ENCODE measurements at regions not wholly inside any gene's neighbourhood (a gene's known extent, or its start where the extent isn't known, plus 50 kb on each side); places are given as distances from the start of the nearest gene placed in this dataset.
A peak's percentile ranks its signal among the peaks of the same experiment; 100 is the strongest.
"Not testable (repeated sequence)": the region's sequence is repeated elsewhere in the genome, so short reads cannot be mapped to it uniquely, and the experiment has no call there.

DNA sequence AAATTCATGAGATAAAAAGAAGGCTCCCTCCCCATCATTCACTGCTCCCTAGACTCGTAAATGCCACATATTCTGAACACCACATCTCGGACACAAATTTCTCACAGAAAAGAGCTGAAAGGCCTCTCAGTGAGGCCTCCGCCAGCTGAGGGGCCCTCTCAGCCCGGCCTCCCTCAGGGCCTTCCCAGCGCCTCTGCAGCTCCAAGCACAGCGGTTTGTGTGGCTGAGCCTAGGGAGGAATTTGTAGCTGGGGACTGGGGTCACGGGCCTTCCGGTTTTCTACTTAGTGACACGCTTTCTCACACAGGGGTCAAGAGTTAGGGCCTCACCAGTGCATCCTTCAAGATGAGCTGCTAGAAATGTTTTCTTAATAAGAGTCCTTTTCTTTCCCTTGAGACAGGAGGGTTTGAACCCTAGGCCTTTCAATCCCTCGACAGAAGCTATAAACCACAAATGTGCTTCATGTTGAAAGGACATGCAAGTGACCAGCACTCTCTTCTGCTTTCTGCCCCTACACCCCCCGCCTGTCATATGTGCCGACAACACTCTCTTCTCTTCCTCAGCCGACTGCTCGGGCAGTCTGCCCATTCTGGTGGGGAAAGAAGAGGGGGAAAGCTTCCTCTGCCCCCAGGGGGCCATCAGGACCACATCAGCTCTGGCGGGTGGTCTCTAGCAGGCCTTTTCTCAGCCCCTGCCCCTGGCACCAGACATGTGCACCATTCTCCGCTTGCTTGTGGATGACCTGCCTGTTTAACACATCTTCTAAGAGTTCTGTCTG lies 104.9 kb downstream of the CHIC2 start:
- FAIRE-seq, result no peak

DNA sequence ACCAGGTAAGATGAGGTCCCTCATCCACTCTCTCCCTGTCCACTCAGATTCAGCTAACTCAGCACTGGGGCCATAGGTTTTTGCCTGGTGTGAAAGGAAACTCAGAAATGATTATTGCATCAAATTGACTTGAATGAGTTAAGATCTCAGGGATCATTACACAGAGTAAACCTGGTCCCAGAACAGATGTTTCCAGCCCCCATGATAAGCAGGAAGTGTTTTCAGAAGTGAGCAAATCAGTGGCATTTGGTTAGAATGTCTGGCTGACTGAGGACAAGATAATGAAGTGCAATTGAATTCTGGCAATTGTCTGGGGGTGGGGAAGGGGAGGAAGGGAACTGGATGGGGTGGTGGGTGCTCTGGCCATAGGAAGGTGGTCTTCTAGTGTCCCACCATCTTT lies 108.0 kb downstream of the CHIC2 start:
- FAIRE-seq, result no peak

DNA sequence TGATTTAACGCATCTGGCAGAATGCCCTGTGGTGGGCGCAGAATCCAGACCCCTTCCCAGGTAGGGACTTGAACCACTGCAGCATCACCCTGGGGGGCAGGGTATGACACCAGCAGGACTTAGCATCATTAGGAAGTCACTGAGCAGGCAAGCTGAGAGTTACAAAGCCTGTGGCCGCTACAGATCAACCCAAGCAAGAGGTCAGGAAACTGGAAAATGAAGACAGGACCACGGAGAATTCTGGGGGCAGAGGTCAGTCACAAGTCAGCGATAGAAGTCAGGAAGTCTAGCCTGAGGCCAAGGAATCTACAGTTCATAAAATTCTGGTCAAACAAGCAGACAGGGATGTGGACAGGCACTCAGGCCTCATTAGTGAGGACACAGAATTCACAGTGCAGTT lies 108.4 kb downstream of the CHIC2 start:
- FAIRE-seq, result no peak

DNA sequence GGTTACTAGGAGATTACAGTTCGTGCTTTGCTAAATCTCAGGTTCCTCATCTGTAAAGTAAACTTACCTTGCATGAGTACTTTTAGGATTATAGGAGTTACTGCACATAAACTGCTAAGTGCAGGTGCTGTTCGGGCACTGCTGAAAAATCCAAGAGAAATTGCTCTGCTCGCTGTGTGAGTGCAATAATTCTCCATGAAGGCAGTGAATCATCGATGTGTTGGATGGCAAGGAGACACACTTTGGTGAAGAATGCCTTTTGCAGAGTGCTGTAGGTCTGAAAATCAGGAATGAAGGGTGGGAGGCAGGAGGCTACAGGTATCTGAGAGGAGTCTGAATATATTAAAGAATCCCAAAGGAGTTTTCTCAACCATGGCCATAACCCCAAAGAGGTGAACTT lies 113.0 kb downstream of the CHIC2 start:
- FAIRE-seq, result no peak

DNA sequence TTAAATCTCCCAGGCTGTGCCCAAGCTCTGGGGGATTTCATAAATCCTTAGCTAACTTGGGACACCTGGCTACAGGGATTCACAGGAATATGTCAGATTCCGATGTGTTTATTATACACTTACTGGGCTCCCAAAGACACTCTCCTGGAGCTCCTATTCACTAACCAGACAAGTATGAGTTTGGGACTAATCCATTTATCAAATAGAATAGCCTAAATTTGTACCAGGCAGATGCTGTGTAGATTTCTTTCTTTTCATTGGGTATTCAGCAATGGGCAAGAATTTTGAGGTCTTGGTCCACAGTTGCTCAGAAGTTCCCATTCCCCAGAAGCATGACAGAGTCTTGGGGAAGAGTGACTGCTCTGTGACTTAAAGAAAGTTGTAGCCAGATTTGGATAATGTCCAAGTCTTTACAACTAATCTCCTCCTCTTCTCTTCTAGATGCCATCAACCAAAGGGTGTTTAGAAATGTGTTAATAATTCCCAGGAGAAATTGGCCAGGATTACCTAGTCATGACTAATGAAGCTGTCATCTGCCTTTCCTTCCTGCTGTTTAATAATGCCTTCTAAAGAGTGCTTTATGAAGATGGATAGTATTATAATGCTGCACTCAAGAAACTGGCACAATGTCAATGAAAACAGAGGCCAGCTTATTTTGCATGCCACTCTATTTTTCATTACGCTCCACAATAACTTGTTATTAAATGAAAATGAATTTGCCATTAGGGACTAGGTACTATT lies 120.9 kb downstream of the CHIC2 start:
- FAIRE-seq, result peak; percentile 71

DNA sequence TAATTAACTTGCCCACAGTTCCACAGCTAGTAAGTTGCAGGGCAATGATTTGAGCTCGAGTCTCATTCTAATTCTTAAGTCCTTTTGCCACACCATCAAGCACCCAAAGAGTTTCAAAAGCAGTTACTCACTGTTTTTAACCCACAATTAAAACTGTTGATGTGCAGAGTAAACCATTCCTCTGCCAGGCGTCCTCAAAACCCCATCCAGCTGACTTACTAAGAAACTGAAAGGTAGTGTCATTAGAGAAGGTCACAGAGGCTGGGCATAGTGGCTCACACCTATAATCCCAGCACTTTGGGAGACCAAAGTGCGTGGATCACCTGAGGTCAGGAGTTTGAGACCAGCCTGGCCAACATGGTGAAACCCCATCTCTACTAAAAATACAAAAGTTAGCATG lies 121.7 kb downstream of the CHIC2 start:
- no peak for FAIRE-seq

DNA sequence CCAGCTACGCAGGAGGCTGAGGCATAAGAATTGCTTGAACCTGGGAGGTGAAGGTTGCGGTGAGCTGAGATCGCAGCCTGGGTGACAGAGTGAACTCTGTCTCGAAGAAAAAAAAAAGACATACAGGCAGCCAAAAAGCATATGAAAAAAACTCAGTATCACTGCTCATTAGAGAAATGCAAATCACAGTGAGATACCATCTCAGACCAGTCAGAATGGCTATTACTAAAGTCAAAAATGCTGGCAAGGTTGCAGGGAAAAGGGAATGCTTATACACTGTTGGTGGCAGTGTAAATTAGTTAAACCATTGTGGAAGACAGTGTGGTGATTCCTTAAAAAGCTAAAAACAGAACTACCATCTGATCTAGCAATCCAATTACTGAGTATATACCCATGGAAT lies 123.1 kb downstream of the CHIC2 start:
- no peak for FAIRE-seq

DNA sequence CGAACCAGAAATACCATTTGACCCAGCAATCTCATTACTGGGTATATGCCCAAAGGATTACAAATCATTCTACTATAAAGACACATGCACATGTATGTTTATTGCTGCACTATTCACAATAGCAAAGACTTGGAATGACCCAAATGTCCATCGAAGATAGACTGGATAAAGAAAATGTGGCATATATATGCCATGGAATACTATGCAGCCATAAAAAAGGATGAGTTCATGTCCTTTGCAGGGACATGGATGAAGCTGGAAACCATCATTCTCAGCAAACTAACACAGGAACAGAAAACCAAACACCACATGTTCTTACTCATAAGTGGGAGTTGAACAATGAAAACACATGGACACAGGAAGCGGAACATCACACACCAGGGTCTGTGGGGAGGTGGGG lies 124.5 kb downstream of the CHIC2 start:
- FAIRE-seq, result not testable (repeated sequence)

DNA sequence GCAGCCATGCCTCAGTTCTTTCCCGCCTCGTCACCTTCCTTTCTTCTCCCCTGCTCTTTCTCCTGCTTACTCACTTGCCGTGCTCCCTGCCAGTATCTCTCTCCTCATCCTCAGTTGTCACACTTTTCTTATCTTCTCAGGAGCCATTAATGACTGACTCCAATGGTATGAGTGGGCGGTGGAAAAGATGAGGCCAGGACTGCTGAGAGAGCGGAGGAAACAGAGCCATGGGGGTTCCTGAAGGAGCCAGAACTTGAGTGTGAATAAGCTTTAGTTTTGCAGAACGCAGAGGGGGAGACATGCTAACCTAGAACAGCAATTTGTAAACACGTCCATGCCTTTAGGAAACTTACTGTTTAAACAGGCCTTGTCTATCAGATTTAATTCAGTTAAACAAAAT lies 126.5 kb downstream of the CHIC2 start:
- no peak for FAIRE-seq

DNA sequence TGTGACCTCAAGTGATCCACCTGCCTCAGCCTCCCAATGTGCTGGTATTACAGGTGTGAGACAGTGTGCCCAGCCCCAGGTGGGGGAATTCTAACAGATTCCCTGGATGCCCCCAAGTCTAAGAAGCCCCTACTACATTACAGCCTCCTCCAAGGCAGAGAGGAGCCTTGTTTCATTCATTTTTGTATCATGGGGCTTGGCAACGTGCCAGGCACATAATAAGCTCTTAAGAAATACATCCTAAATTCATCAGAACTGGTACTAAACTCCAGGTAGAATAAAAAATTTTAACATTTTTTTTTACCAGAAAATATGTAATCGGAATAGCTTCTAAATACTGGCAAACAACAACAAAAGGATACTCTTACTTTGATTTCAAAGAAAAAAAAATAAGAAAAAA lies 127.1 kb downstream of the CHIC2 start:
- no peak for FAIRE-seq

DNA sequence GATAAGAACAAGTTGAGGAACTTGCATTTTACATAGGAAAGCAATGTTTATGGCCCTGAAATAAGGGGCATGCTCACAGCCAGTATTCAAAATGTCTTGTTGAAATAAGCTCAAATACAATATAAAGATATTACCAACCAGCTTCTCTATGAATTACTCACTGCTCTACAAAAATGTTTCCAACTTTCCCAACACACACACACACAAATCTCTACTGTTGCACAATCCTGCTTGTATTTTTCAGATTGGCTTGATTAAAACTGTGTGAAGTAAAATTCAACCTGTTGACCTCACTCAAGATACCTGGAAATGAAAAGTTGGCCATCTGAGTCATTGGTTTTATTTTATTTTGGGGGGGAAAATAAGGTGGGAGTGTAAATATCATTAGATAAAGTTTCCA lies 128.6 kb downstream of the CHIC2 start:
- FAIRE-seq, result no peak

DNA sequence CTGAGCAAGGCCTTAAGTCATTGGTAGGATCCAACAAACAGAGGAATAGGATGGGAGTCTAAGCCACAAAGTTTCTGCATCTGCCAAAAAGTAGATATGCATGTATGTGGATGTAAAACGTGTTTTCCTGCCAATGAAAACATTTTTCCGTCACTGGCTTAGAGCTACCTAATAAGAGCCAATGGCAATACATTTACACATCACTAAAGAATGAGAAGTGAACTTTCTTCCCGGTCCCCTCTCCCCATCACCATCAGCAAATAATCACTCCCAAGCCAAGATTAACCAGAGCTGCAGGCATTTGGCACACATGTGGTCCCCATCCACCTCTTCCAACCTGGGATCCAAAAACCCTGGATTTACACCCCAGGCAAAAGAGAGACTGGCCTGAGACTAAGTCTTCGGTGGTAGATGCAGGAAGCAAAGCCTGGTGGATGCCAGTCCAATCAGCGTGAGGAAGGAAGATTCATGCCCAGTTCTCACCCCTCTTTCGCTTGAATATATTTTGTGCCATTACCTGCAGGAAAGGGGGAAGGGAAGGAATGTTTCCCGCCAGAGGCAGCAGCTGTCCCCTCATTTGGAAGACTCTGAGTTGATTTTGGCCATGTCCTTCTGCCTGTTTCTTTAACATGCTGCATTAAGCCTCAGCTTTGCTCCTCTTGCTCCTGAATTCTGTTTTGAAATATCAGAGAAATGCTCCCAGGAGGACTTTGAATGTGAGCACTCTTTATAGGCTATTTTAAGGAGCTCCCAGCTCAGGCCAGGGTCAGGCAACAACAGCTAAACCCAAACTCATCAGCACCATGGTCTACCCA lies 131.4 kb downstream of the CHIC2 start:
- FAIRE-seq, result no peak

DNA sequence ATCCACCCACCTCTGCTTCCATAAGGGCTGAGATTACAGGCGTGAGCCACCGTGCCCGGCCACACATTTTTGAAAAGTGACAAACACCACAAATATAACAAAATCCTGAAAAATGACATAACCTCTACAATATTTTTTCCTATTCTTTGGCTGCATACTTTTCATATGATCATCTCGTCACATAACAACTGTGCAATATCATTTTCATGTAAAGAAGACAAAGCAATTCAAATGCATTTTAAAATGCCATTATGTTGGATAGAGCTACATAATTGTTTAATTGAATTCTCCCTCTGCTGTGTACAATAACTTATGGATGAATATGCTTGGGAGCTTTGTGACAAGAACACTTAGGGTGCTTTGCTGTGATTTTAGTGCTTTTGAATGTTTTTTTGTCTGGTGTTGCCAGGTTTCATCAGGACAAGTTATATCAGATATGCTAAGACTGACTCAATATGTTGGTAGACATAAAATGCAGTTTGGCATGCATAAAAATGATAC lies 132.9 kb downstream of the CHIC2 start:
- FAIRE-seq, result no peak

DNA sequence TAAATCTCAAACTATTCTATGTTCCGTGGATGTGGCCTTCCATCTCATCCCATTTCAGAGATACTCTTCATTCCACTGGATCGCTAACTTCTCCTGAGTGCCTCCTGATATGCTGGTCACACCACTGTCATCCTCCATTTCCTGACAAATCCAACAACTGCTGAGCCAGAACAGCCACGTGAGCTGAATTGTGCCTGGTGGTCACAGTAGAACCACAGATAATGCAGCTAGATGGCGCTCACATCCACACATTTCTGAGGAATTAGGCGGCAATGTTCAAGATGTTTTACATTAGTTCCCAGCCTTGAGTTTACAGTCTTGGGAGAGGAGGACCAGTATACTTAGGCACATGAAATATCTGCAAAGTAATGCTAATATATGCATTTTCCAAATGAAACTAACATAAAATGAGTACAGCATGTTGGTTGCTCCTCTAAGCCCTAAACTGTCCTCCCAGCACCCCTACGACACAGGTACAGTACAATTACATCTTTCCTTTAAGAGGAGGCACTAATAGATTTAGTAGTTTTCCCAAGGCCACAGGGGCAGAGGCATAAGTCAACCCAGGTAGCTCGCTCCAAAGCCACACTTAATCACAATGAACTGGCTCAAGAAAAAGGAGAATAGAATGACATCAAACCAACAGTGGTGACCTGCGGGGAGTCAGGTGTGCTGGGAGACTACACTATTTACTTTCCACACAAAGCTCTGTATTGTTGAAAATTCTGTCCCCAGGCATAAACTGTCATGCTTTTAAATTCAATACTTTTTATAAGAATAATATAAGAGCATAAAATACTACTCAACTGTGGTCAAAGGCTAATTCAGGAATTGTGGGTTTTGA lies 134.2 kb downstream of the CHIC2 start:
- FAIRE-seq, result peak; percentile 97

DNA sequence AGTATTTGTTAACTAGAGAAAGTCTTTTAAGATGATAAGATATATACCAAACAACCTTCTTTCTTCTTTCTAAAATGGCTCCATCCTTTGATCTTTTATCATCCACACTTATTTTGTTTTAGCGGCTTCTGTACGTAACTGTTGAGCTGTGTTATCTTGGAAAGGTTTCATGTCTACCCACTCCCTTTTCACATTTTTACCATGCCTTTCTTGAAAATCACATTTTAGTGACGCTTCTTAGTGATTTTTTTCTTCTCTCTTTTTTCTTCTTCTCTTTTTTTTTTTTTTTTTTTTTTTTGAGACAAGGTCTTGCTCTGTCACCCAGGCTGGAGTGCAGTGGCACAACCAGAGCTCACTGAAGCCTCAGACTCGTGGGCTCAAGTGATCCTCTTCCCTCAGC lies 135.1 kb downstream of the CHIC2 start:
- no peak for FAIRE-seq

DNA sequence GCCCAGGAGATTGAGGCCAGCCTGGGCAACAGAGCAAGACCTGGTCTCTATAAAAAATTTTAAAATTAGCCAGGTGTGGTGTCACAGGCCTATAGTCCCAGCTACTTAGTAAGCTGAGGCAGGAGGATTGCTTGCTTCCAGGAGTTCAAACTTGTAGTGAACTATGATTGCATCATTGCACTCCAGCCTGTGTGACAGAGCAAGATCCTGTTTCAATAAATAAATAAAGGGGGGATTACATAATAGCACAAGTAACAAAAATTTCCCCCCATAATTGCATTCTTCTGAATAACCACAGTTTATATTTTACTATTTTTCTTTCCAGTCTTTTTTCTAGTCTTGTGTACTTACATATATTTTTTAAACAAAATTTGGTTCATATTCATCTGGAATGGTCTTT lies 135.6 kb downstream of the CHIC2 start:
- FAIRE-seq, result no peak

DNA sequence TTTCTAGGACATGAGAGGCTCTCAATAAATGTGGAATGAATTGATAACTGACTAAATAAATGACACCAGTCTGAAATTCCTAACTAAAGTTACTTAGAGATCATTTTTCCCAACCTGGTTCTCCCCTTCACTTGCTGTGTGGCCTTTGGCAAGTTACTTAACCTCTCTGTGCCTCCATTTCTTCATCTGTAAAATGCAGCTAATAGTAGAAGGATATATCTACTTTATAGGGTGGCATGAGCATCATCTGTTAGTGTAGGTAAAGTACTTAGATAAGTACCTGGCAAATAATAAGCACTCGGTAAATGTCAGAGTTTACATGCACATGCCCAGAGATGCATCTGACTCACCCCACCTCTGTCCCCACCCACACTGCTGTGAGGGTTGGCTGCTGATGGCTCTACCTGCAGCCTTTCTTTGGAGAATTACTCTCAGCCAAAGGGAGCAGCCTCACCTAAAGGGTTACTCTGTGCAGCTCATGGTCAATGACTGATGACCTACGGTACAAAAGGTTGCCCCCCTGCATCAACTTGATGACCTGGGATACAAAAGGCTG lies 139.3 kb downstream of the CHIC2 start:
- FAIRE-seq, result no peak

DNA sequence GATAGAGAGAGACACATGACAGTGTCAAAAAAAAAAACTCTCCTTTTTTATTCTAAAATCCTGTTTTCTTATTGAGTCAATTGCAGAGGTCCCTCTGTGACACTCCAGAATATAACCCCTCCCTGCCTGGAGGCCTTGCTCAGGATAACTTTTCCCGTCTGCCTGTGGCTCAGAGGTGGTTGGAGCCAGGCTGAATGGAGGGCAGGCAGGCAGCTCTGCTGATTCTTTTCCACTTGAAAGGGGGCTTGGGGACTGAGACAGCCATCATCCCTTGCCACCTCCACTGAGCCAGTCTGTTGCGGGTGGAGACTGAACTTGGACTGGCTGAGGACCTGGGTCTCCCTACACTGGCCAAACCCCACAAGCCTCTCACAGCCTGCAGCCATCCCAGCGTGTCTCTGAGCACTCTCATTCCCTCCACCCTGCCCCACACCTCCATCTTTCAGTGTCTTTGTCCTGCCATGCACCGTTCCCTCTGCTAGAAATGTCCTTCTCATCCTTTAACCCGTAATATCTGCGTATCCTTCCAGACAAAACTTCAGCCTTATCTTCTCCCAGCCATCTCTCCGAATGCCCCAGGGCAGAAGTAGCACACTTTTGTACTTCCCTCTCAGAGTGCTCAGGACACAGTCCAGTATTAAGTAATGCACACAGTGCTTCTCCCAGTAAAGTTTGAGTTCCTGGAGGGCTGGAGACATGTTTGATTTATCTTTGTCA lies 139.9 kb downstream of the CHIC2 start:
- FAIRE-seq, result no peak

DNA sequence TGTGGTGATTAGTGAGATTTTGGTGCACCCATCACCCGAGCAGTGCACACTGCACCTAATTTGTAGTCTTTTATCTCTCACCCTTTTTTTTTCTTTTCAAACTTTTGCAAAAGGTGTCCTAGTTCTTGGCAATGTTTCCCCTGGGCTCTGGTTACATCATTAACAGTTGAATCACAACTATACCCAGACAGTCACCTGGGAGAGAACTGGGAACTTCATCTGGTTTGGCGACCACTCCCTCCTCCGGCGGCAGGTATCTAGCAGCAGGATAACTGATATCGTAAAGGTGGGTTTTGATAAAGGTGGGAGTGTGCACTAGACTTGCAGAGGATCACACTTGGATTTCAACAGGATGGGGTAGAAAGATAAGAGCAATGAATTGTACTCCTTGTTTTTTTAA lies 140.5 kb downstream of the CHIC2 start:
- no peak for FAIRE-seq

DNA sequence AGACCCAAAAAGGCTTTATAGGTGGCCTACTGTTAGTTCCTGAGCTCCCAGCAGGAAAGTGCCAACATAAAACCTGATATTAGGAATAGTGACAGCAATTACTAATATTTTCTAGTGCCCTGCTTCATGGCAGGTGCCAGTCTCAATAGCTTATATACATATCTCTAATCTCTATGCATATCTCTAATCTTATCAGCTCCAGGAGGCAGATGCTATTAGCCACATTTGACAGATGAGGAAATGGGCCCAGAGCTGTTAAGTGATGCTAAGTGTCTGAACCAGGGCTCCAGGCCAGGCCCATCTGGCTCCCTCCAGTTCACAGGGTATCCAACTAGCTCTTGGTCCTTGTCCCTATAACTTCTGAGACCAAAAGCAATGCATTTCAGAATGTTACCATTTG lies 142.5 kb downstream of the CHIC2 start:
- no peak for FAIRE-seq

DNA sequence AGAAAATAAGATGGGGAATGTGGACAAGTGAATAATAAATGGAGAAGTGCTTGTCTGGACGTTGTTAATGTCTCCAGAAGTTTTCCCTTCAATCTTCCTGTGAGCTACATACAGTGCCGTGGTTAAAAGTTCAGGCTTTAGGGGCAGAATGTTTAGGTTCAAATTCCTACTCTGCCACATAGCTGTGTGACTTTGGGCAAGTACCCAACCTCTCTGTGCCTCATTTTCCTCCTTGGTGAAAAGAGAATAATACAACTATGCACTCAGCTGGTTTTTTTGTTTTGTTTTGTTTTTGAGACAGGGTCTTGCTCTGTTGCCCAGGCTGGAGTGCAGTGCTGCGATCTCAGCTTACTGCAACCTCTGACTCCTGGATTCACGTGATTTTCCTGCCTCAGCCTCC lies 143.5 kb downstream of the CHIC2 start:
- no peak for FAIRE-seq

DNA sequence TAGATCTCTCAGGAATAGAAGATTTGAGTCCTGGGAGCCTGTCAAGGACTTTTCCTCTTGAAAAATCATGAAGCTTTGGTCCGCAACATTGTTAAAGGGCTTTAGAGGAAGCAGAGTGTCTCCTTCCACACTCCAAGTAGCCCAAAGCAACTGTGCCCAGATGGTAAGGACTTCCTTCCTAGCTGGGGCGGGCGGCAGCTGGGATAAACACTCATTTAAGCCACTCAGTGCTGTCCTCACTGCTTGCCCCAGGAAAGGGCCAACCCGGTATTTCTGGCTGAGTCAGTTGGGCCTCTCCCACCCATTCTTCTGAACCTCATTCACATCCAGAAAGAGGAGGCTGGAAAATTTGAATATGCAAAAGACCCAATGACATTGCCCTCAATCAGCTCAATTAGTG lies 144.3 kb downstream of the CHIC2 start:
- no peak for FAIRE-seq
